ENCODE measurements at regions not wholly inside any gene's neighbourhood (a gene's known extent, or its start where the extent isn't known, plus 50 kb on each side); places are given as distances from the start of the nearest gene placed in this dataset.
"Not testable (repeated sequence)": the region's sequence is repeated elsewhere in the genome, so short reads cannot be mapped to it uniquely, and the experiment has no call there.

GRCh38 chr2:66189553-66189952, 245.4 kb upstream of the MEIS1 start:
- H3K27me3 ChIP-seq (ENCODE audit: control insufficient read depth, insufficient read depth, low read length): no peaks in the 10 kb centered on the region
- H3K4me1 ChIP-seq (ENCODE audit: control insufficient read depth, insufficient read depth, low read length): no peaks in the 10 kb centered on the region
- H3K36me3 ChIP-seq (ENCODE audit: control insufficient read depth, insufficient read depth, low read length): no peaks in the 10 kb centered on the region
- H3K9ac ChIP-seq (ENCODE audit: low read length): no peak overlapping the region
- H3K27ac ChIP-seq (ENCODE audit: low read depth, low read length): no peak overlapping the region
- no peak overlapping the region for H3K4me3 ChIP-seq (ENCODE audit: low read length)

- no peak overlapping the region for H3K27ac ChIP-seq (ENCODE audit: low read depth, low read length)
- H3K4me1 ChIP-seq (ENCODE audit: control insufficient read depth, insufficient read depth, low read length): no peaks in the 10 kb centered on the region
- H3K27me3 ChIP-seq (ENCODE audit: control insufficient read depth, insufficient read depth, low read length): no peaks in the 10 kb centered on the region
- H3K9ac ChIP-seq (ENCODE audit: low read length): no peak overlapping the region
- no peak overlapping the region for H3K4me3 ChIP-seq (ENCODE audit: low read length)
- no peaks in the 10 kb centered on the region for H3K36me3 ChIP-seq (ENCODE audit: control insufficient read depth, insufficient read depth, low read length)
Observed at GRCh38 chr2:66186537-66186936, 248.4 kb upstream of the MEIS1 start.

GRCh38 chr2:66185497-66186054, 249.3 kb upstream of the MEIS1 start:
- H3K27ac ChIP-seq (ENCODE audit: low read depth, low read length): no peak overlapping the region
- H3K4me1 ChIP-seq (ENCODE audit: control insufficient read depth, insufficient read depth, low read length): no peaks in the 10 kb centered on the region
- H3K4me3 ChIP-seq (ENCODE audit: low read length): no peak overlapping the region
- no peak overlapping the region for H3K9ac ChIP-seq (ENCODE audit: low read length)
- H3K36me3 ChIP-seq (ENCODE audit: control insufficient read depth, insufficient read depth, low read length): no peaks in the 10 kb centered on the region
- H3K27me3 ChIP-seq (ENCODE audit: control insufficient read depth, insufficient read depth, low read length): no peaks in the 10 kb centered on the region

GRCh38 chr2:66177128-66177796, 257.7 kb upstream of the MEIS1 start:
- not testable (repeated sequence) for H3K4me1 ChIP-seq (ENCODE audit: control insufficient read depth, insufficient read depth, low read length); H3K9ac ChIP-seq (ENCODE audit: low read length); H3K27me3 ChIP-seq (ENCODE audit: control insufficient read depth, insufficient read depth, low read length); H3K36me3 ChIP-seq (ENCODE audit: control insufficient read depth, insufficient read depth, low read length); H3K4me3 ChIP-seq (ENCODE audit: low read length); H3K27ac ChIP-seq (ENCODE audit: low read depth, low read length)

GRCh38 chr2:66174491-66174890, 260.4 kb upstream of the MEIS1 start:
- Histone ChIP-seq H3K9ac (ENCODE audit: low read length) (no peak overlapping the region), H3K36me3 (ENCODE audit: control insufficient read depth, insufficient read depth, low read length) (no peaks in the 10 kb centered on the region), H3K27me3 (ENCODE audit: control insufficient read depth, insufficient read depth, low read length) (no peaks in the 10 kb centered on the region), H3K4me3 (ENCODE audit: low read length) (no peak overlapping the region), H3K27ac (ENCODE audit: low read depth, low read length) (no peak overlapping the region), H3K4me1 (ENCODE audit: control insufficient read depth, insufficient read depth, low read length) (peaks cover 5% of the 10 kb centered on the region)

- Histone ChIP-seq H3K4me3 (ENCODE audit: low read length) (no peak overlapping the region), H3K9ac (ENCODE audit: low read length) (no peak overlapping the region), H3K36me3 (ENCODE audit: control insufficient read depth, insufficient read depth, low read length) (no peaks in the 10 kb centered on the region), H3K4me1 (ENCODE audit: control insufficient read depth, insufficient read depth, low read length) (peaks cover 5% of the 10 kb centered on the region), H3K27me3 (ENCODE audit: control insufficient read depth, insufficient read depth, low read length) (no peaks in the 10 kb centered on the region), H3K27ac (ENCODE audit: low read depth, low read length) (no peak overlapping the region)
Observed at GRCh38 chr2:66173645-66174044, 261.3 kb upstream of the MEIS1 start.

- no peak overlapping the region for H3K9ac ChIP-seq (ENCODE audit: low read length)
- no peak overlapping the region for H3K4me3 ChIP-seq (ENCODE audit: low read length)
- no peaks in the 10 kb centered on the region for H3K36me3 ChIP-seq (ENCODE audit: control insufficient read depth, insufficient read depth, low read length)
- no peak overlapping the region for H3K27ac ChIP-seq (ENCODE audit: low read depth, low read length)
- H3K4me1 ChIP-seq (ENCODE audit: control insufficient read depth, insufficient read depth, low read length): peaks cover 5% of the 10 kb centered on the region
- H3K27me3 ChIP-seq (ENCODE audit: control insufficient read depth, insufficient read depth, low read length): no peaks in the 10 kb centered on the region
Observed at GRCh38 chr2:66171530-66171929, 263.4 kb upstream of the MEIS1 start.

GRCh38 chr2:66170744-66171330, 264.1 kb upstream of the MEIS1 start:
- Histone ChIP-seq H3K9ac (ENCODE audit: low read length) (no peak overlapping the region), H3K4me1 (ENCODE audit: control insufficient read depth, insufficient read depth, low read length) (peaks cover 5% of the 10 kb centered on the region)

GRCh38 chr2:66169076-66169475, 265.8 kb upstream of the MEIS1 start:
- no peaks in the 10 kb centered on the region for H3K36me3 ChIP-seq (ENCODE audit: control insufficient read depth, insufficient read depth, low read length)

More at GRCh38 chr2:66170744-66171330, 264.1 kb upstream of the MEIS1 start:
- Histone ChIP-seq H3K27ac (ENCODE audit: low read depth, low read length) (no peak overlapping the region), H3K36me3 (ENCODE audit: control insufficient read depth, insufficient read depth, low read length) (no peaks in the 10 kb centered on the region), H3K27me3 (ENCODE audit: control insufficient read depth, insufficient read depth, low read length) (no peaks in the 10 kb centered on the region), H3K4me3 (ENCODE audit: low read length) (no peak overlapping the region)

GRCh38 chr2:66164470-66164869, 270.5 kb upstream of the MEIS1 start:
- H3K27me3 ChIP-seq (ENCODE audit: control insufficient read depth, insufficient read depth, low read length): no peaks in the 10 kb centered on the region
- H3K27ac ChIP-seq (ENCODE audit: low read depth, low read length): no peak overlapping the region
- no peaks in the 10 kb centered on the region for H3K36me3 ChIP-seq (ENCODE audit: control insufficient read depth, insufficient read depth, low read length)
- H3K4me1 ChIP-seq (ENCODE audit: control insufficient read depth, insufficient read depth, low read length): no peaks in the 10 kb centered on the region
- no peak overlapping the region for H3K9ac ChIP-seq (ENCODE audit: low read length)
- H3K4me3 ChIP-seq (ENCODE audit: low read length): no peak overlapping the region

More at GRCh38 chr2:66169076-66169475, 265.8 kb upstream of the MEIS1 start:
- H3K9ac ChIP-seq (ENCODE audit: low read length): no peak overlapping the region
- no peaks in the 10 kb centered on the region for H3K27me3 ChIP-seq (ENCODE audit: control insufficient read depth, insufficient read depth, low read length)
- H3K4me1 ChIP-seq (ENCODE audit: control insufficient read depth, insufficient read depth, low read length): peaks cover 5% of the 10 kb centered on the region
- H3K4me3 ChIP-seq (ENCODE audit: low read length): no peak overlapping the region
- no peak overlapping the region for H3K27ac ChIP-seq (ENCODE audit: low read depth, low read length)

GRCh38 chr2:66156171-66156570, 278.8 kb upstream of the MEIS1 start:
- Histone ChIP-seq H3K36me3 (ENCODE audit: control insufficient read depth, insufficient read depth, low read length) (no peaks in the 10 kb centered on the region), H3K4me1 (ENCODE audit: control insufficient read depth, insufficient read depth, low read length) (no peaks in the 10 kb centered on the region), H3K27ac (ENCODE audit: low read depth, low read length) (no peak overlapping the region), H3K27me3 (ENCODE audit: control insufficient read depth, insufficient read depth, low read length) (no peaks in the 10 kb centered on the region), H3K4me3 (ENCODE audit: low read length) (no peak overlapping the region), H3K9ac (ENCODE audit: low read length) (no peak overlapping the region)

- H3K4me3 ChIP-seq (ENCODE audit: low read length): no peak overlapping the region
- H3K4me1 ChIP-seq (ENCODE audit: control insufficient read depth, insufficient read depth, low read length): no peaks in the 10 kb centered on the region
- H3K27ac ChIP-seq (ENCODE audit: low read depth, low read length): no peak overlapping the region
- no peak overlapping the region for H3K9ac ChIP-seq (ENCODE audit: low read length)
- no peaks in the 10 kb centered on the region for H3K27me3 ChIP-seq (ENCODE audit: control insufficient read depth, insufficient read depth, low read length)
- no peaks in the 10 kb centered on the region for H3K36me3 ChIP-seq (ENCODE audit: control insufficient read depth, insufficient read depth, low read length)
Observed at GRCh38 chr2:66153941-66154340, 281.0 kb upstream of the MEIS1 start.

- Histone ChIP-seq H3K27me3 (ENCODE audit: control insufficient read depth, insufficient read depth, low read length) (no peaks in the 10 kb centered on the region), H3K4me3 (ENCODE audit: low read length) (no peak overlapping the region), H3K27ac (ENCODE audit: low read depth, low read length) (no peak overlapping the region), H3K9ac (ENCODE audit: low read length) (no peak overlapping the region), H3K4me1 (ENCODE audit: control insufficient read depth, insufficient read depth, low read length) (no peaks in the 10 kb centered on the region), H3K36me3 (ENCODE audit: control insufficient read depth, insufficient read depth, low read length) (no peaks in the 10 kb centered on the region)
Observed at GRCh38 chr2:66145490-66145889, 289.4 kb upstream of the MEIS1 start.
